ENCODE measurements at regions not wholly inside any gene's neighbourhood (a gene's known extent, or its start where the extent isn't known, plus 50 kb on each side); places are given as distances from the start of the nearest gene placed in this dataset.

DNA sequence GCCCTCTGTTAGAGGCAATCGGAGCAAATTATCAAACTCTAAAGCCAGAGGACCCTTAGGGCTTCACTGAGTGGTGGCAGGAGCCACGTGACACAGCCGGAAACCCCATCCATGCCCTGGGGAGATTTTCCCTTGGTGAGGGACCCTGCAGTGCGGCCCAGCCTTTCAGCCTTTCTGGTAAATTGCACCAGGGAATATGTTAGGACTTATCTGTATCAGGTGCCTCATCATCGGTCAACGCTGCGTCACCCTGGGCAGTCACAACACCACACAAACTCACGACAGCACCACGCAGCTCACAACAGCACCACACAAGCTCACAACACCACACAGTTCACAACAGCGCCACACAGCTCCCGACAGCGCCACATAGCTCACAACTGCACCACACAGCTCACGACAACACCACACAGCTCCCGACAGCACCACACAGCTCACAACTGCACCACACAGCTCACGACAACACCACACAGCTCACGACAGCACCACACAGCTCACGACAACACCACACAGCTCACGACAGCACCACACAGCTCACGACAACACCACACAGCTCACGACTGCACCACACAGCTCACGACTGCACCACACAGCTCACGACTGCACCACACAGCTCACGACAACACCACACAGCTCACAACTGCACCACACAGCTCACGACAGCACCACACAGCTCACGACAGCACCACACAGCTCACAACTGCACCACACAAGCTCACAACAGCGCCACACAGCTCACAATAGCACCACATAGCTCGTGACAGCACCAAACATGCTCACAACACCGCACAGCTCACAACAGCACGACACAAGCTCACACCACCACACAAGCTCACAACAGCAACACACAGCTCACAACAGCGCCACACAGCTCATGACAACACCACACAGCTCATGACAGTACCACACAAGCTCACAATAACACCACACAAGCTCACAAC, 199.0 kb downstream of the DLL1 start:
- TF ChIP-seq, protein P1, sequence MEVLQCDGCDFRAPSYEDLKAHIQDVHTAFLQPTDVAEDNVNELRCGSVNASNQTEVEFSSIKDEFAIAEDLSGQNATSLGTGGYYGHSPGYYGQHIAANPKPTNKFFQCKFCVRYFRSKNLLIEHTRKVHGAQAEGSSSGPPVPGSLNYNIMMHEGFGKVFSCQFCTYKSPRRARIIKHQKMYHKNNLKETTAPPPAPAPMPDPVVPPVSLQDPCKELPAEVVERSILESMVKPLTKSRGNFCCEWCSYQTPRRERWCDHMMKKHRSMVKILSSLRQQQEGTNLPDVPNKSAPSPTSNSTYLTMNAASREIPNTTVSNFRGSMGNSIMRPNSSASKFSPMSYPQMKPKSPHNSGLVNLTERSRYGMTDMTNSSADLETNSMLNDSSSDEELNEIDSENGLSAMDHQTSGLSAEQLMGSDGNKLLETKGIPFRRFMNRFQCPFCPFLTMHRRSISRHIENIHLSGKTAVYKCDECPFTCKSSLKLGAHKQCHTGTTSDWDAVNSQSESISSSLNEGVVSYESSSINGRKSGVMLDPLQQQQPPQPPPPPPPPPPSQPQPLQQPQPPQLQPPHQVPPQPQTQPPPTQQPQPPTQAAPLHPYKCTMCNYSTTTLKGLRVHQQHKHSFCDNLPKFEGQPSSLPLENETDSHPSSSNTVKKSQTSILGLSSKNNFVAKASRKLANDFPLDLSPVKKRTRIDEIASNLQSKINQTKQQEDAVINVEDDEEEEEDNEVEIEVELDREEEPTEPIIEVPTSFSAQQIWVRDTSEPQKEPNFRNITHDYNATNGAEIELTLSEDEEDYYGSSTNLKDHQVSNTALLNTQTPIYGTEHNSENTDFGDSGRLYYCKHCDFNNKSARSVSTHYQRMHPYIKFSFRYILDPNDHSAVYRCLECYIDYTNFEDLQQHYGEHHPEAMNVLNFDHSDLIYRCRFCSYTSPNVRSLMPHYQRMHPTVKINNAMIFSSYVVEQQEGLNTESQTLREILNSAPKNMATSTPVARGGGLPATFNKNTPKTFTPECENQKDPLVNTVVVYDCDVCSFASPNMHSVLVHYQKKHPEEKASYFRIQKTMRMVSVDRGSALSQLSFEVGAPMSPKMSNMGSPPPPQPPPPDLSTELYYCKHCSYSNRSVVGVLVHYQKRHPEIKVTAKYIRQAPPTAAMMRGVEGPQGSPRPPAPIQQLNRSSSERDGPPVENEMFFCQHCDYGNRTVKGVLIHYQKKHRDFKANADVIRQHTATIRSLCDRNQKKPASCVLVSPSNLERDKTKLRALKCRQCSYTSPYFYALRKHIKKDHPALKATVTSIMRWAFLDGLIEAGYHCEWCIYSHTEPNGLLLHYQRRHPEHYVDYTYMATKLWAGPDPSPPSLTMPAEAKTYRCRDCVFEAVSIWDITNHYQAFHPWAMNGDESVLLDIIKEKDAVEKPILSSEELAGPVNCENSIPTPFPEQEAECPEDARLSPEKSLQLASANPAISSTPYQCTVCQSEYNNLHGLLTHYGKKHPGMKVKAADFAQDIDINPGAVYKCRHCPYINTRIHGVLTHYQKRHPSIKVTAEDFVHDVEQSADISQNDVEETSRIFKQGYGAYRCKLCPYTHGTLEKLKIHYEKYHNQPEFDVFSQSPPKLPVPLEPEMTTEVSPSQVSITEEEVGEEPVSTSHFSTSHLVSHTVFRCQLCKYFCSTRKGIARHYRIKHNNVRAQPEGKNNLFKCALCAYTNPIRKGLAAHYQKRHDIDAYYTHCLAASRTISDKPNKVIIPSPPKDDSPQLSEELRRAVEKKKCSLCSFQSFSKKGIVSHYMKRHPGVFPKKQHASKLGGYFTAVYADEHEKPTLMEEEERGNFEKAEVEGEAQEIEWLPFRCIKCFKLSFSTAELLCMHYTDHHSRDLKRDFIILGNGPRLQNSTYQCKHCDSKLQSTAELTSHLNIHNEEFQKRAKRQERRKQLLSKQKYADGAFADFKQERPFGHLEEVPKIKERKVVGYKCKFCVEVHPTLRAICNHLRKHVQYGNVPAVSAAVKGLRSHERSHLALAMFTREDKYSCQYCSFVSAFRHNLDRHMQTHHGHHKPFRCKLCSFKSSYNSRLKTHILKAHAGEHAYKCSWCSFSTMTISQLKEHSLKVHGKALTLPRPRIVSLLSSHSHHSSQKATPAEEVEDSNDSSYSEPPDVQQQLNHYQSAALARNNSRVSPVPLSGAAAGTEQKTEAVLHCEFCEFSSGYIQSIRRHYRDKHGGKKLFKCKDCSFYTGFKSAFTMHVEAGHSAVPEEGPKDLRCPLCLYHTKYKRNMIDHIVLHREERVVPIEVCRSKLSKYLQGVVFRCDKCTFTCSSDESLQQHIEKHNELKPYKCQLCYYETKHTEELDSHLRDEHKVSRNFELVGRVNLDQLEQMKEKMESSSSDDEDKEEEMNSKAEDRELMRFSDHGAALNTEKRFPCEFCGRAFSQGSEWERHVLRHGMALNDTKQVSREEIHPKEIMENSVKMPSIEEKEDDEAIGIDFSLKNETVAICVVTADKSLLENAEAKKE (CRISPR knock-in tag; IDR thresholded peaks at IDR 0.05): no peak
- no peak for TF ChIP-seq ZNF114 (CRISPR knock-in tag; IDR thresholded peaks at IDR 0.05)
- no peak for TF ChIP-seq POLR2AphosphoS5 (IDR thresholded peaks at IDR 0.05; ENCODE audit: low read depth)
- Histone ChIP-seq H3K4me2 (no peak overlapping the region), H3K79me2 (replicated peaks; ENCODE audit: insufficient read depth) (no peaks in the 10 kb centered on the region), H3K4me3 (no peak overlapping the region), H3F3A (replicated peaks; ENCODE audit: low read depth) (no peaks in the 10 kb centered on the region), H3K27me3 (ENCODE audit: insufficient read depth) (no peaks in the 10 kb centered on the region), H4K20me1 (replicated peaks; ENCODE audit: insufficient read depth) (no peaks in the 10 kb centered on the region), H3K4me1 (ENCODE audit: insufficient read depth) (no peaks in the 10 kb centered on the region), H2AFZ (no peak overlapping the region), H3K9me2 (ENCODE audit: insufficient read depth) (no peaks in the 10 kb centered on the region), H3K27ac (ENCODE audit: low read depth) (no peak overlapping the region), H3K36me3 (ENCODE audit: insufficient read depth) (no peaks in the 10 kb centered on the region)
- H3K4me1 Mint-ChIP-seq: peaks cover 4% of the 10 kb centered on the region; the same call in 1 of the 3 replicates
- DNase-seq (ENCODE audit: low spot score): no peak
- H3K27me3 Mint-ChIP-seq (ENCODE audit: insufficient read depth, low read depth, poor library complexity): peaks cover 8% of the 10 kb centered on the region
- no peaks in the 10 kb centered on the region for H3K36me3 Mint-ChIP-seq (ENCODE audit: low read depth)
- no peaks in the 10 kb centered on the region for H3K9me3 Mint-ChIP-seq
- no peak for ATAC-seq
- H3K4me3 Mint-ChIP-seq: no peak overlapping the region
- no peak overlapping the region for H3K27ac Mint-ChIP-seq

DNA sequence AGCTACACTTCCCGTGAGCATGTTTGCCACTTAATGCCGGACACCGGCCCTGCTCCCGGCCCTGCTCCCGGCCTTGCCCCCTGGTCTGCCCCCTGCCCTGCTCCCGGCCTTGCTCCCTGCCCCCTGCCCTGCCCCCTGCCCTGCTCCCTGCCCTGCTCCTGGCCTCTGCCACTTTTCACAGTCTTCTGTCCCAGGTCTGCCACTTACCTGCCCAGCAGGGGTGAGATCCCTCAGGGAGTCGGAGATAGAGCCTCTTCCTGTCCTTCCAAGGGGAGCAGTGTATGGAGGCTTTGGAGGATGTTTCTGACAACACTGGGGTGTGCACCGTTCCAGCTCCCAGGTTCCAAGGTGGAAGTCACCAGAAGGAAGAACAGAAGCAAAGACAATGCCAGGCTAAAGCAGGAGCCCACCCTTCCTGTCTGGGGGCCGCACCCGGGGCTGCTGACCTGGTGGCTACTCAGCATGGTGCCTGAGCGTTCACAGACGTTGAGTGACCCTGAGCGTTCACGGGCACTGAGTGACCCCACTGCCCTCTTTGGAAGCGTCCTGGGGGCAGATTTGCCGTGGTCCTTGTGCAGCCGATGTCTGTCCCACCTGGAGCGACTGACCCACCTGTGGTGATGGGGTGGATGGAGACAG, 199.8 kb downstream of the DLL1 start:
- no peaks in the 10 kb centered on the region for H3K4me1 ChIP-seq (ENCODE audit: insufficient read depth)
- H3K36me3 ChIP-seq (ENCODE audit: insufficient read depth): no peaks in the 10 kb centered on the region
- H3K4me3 Mint-ChIP-seq: no peak overlapping the region
- H3K27me3 ChIP-seq (ENCODE audit: insufficient read depth): no peaks in the 10 kb centered on the region
- no peak overlapping the region for H2AFZ ChIP-seq
- no peak overlapping the region for H3K27ac ChIP-seq (ENCODE audit: low read depth)
- no peaks in the 10 kb centered on the region for H3K79me2 ChIP-seq (replicated peaks; ENCODE audit: insufficient read depth)
- no peak for DNase-seq (ENCODE audit: low spot score)
- no peak overlapping the region for H3K27ac Mint-ChIP-seq
- H3K36me3 Mint-ChIP-seq (ENCODE audit: low read depth): peaks cover 3% of the 10 kb centered on the region; the same call in 1 of the 3 replicates
- H3K9me2 ChIP-seq (ENCODE audit: insufficient read depth): no peaks in the 10 kb centered on the region
- H3K4me2 ChIP-seq: no peak overlapping the region
- H3K9me3 Mint-ChIP-seq: peaks cover 3% of the 10 kb centered on the region; the same call in 2 of the 3 replicates
- no peaks in the 10 kb centered on the region for H4K20me1 ChIP-seq (replicated peaks; ENCODE audit: insufficient read depth)
- H3K4me3 ChIP-seq: no peak overlapping the region
- ATAC-seq: no peak
- no peaks in the 10 kb centered on the region; the same call in 2 of the 3 replicates for H3K4me1 Mint-ChIP-seq
- no peaks in the 10 kb centered on the region for H3F3A ChIP-seq (replicated peaks; ENCODE audit: low read depth)
- H3K27me3 Mint-ChIP-seq (ENCODE audit: insufficient read depth, low read depth, poor library complexity): peaks cover 10% of the 10 kb centered on the region
- TF ChIP-seq ZNF331 (CRISPR knock-in tag; IDR thresholded peaks at IDR 0.05; ENCODE audit: low read depth) (no peak), POLR2AphosphoS5 (IDR thresholded peaks at IDR 0.05; ENCODE audit: low read depth) (no peak)
- TF ChIP-seq, protein P2, sequence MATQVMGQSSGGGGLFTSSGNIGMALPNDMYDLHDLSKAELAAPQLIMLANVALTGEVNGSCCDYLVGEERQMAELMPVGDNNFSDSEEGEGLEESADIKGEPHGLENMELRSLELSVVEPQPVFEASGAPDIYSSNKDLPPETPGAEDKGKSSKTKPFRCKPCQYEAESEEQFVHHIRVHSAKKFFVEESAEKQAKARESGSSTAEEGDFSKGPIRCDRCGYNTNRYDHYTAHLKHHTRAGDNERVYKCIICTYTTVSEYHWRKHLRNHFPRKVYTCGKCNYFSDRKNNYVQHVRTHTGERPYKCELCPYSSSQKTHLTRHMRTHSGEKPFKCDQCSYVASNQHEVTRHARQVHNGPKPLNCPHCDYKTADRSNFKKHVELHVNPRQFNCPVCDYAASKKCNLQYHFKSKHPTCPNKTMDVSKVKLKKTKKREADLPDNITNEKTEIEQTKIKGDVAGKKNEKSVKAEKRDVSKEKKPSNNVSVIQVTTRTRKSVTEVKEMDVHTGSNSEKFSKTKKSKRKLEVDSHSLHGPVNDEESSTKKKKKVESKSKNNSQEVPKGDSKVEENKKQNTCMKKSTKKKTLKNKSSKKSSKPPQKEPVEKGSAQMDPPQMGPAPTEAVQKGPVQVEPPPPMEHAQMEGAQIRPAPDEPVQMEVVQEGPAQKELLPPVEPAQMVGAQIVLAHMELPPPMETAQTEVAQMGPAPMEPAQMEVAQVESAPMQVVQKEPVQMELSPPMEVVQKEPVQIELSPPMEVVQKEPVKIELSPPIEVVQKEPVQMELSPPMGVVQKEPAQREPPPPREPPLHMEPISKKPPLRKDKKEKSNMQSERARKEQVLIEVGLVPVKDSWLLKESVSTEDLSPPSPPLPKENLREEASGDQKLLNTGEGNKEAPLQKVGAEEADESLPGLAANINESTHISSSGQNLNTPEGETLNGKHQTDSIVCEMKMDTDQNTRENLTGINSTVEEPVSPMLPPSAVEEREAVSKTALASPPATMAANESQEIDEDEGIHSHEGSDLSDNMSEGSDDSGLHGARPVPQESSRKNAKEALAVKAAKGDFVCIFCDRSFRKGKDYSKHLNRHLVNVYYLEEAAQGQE (IDR thresholded peaks at IDR 0.05; ENCODE audit: unreplicated experiment): no peak

Data from GM23338 (cell line).